Endothelial cell of umbilical vein (primary cell): ENCODE measurements at regions not wholly inside any gene's neighbourhood (a gene's known extent, or its start where the extent isn't known, plus 50 kb on each side); places are given as distances from the start of the nearest gene placed in this dataset.

Source experiments
- BruUV-seq: library from RNA; stranded (reverse); fragments of 400-500 nt; replicated peaks from 2 replicates; lab custom pipeline; 2021; lab: Mats Ljungman, UMichigan
- CTCF ChIA-PET: fragments of 300-600, 350-600 bp; sonication (Branson Sonifier 250); formaldehyde crosslinking; loops from one replicate; lab custom pipeline; 2021; ENCODE audit warnings: antibody characterized with exemption, inconsistent platforms; lab: Charles Lee
- POLR2A ChIA-PET: fragments of 300-600, 350-600 bp; sonication (Branson Sonifier 250); formaldehyde crosslinking; loops from one replicate; lab custom pipeline; 2021; ENCODE audit warnings: antibody characterized with exemption, inconsistent platforms; lab: Charles Lee
- DNase-seq: peaks from one replicate; pipeline ENCODE4 v3.0.0-alpha.2; 2011; ENCODE audit warnings: low read depth, low spot score
- FAIRE-seq: peaks from 2 replicates; lab custom pipeline; 2011; peaks lifted over from hg19 to GRCh38; lab: Jason Lieb, UNC
- H2AFZ ChIP-seq: 2 replicates; pipeline ENCODE4 v1.6.0; 2012; ENCODE audit warnings: low read depth, low read length, control low read depth, inconsistent platforms
- H3K27ac ChIP-seq: 2 replicates; pipeline ENCODE4 v1.5.1; 2011; ENCODE audit warnings: low read depth, mild to moderate bottlenecking, control low read depth, low read length, moderate library complexity; ENCODE audit not compliant: insufficient read depth
- H3K27me3 ChIP-seq, 2 experiments: 2 replicates each; pipeline versions ENCODE4 v1.6.0 to v1.6.1; 2011; ENCODE audit warnings: low read length in 2 of 2, mixed read lengths in 1 of 2; ENCODE audit not compliant: control insufficient read depth in 2 of 2, insufficient read depth in 2 of 2
- H3K36me3 ChIP-seq, 2 experiments: 2 replicates in 1 of 2; 3 replicates in 1 of 2; pipeline ENCODE4 v1.5.1; 2011; ENCODE audit warnings: low read length in 2 of 2, mild to moderate bottlenecking in 1 of 2, moderate library complexity in 1 of 2; ENCODE audit not compliant: control insufficient read depth in 2 of 2, insufficient read depth in 2 of 2; ENCODE audit errors: extremely low read depth in 1 of 2
- H3K4me1 ChIP-seq: 3 replicates; pipeline ENCODE4 v1.5.1; 2011; ENCODE audit warnings: mild to moderate bottlenecking, low read length; ENCODE audit not compliant: control insufficient read depth, insufficient read depth; ENCODE audit errors: extremely low read depth
- H3K4me2 ChIP-seq: 2 replicates; pipeline ENCODE4 v1.6.1; 2011; ENCODE audit warnings: low read length, control low read depth, mixed read lengths; ENCODE audit not compliant: insufficient read depth
- H3K4me3 ChIP-seq, 3 experiments: fragments of 200-600 bp in 1 of 3; sonication (generic), shearing (Covaris generic) in 1 of 3; replicated peaks in 1 of 3; 2 replicates each; pipeline ENCODE4 v1.5.1; 2011 to 2016; ENCODE audit warnings: control low read depth in 3 of 3, low read length in 3 of 3, mild to moderate bottlenecking in 2 of 3, inconsistent platforms in 1 of 3, low read depth in 1 of 3, moderate library complexity in 1 of 3; ENCODE audit not compliant: insufficient read depth in 1 of 3
- H3K79me2 ChIP-seq: 2 replicates; pipeline ENCODE4 v1.6.0; 2012; ENCODE audit warnings: low read length, inconsistent platforms; ENCODE audit not compliant: control insufficient read depth, insufficient read depth
- H3K9ac ChIP-seq: replicated peaks from 2 replicates; pipeline ENCODE3; 2011; ENCODE audit warnings: low read length, control low read depth; ENCODE audit not compliant: insufficient read depth; ENCODE audit errors: extremely low read depth
- H3K9me1 ChIP-seq: replicated peaks from 3 replicates; pipeline ENCODE4 v1.6.0; 2011; ENCODE audit warnings: mild to moderate bottlenecking, low read length; ENCODE audit not compliant: control insufficient read depth, insufficient read depth; ENCODE audit errors: extremely low read depth
- H3K9me3 ChIP-seq: replicated peaks from 2 replicates; pipeline ENCODE4 v1.5.1; 2012; ENCODE audit warnings: low read length, inconsistent platforms; ENCODE audit not compliant: control insufficient read depth, insufficient read depth
- H4K20me1 ChIP-seq: replicated peaks from 2 replicates; pipeline ENCODE3; 2011; ENCODE audit warnings: mild to moderate bottlenecking, low read length; ENCODE audit not compliant: control insufficient read depth, insufficient read depth; ENCODE audit errors: extremely low read depth
- EZH2 ChIP-seq: IDR thresholded peaks from 2 replicates; pipeline ENCODE4 v1.6.1; 2012; ENCODE audit warnings: borderline replicate concordance, low read depth, mild to moderate bottlenecking, moderate library complexity, low read length, inconsistent platforms; ENCODE audit not compliant: severe bottlenecking
- FOS ChIP-seq: IDR thresholded peaks from 2 replicates; pipeline ENCODE4 v1.6.1; 2011; ENCODE audit warnings: mild to moderate bottlenecking, low read length, moderate library complexity, borderline replicate concordance; ENCODE audit not compliant: insufficient read depth
- GATA2 ChIP-seq: IDR thresholded peaks from 2 replicates; pipeline ENCODE4 v1.7.0; 2011; ENCODE audit warnings: low read depth, mild to moderate bottlenecking, moderate library complexity, mixed read lengths, low read length; ENCODE audit not compliant: insufficient read length, insufficient read depth
- JUN ChIP-seq: IDR thresholded peaks from 2 replicates; pipeline ENCODE4 v1.6.1; 2011; ENCODE audit warnings: borderline replicate concordance, low read depth; ENCODE audit not compliant: insufficient read length, insufficient read depth
- MYC ChIP-seq: IDR thresholded peaks from one replicate; pipeline ENCODE4 v1.6.1; 2011; ENCODE audit warnings: mild to moderate bottlenecking, low read depth, low read length
- POLR2A ChIP-seq: IDR thresholded peaks from 2 replicates; pipeline ENCODE4 v1.6.1; 2012; ENCODE audit warnings: low read depth, mild to moderate bottlenecking, control low read depth, low read length
- POLR2AphosphoS5 ChIP-seq: IDR thresholded peaks from 2 replicates; pipeline ENCODE4 v1.6.1; 2012; ENCODE audit warnings: low read depth, mild to moderate bottlenecking, control low read depth, low read length, moderate library complexity; ENCODE audit not compliant: insufficient read depth
- dilution Hi-C: fragments of 300-500 bp; cut with MboI; formaldehyde crosslinking; loops from one replicate; pipeline ENCODE4 v1.15.0; 2019; ENCODE audit warnings: low sequenced_read_pairs; ENCODE audit not compliant: extremely low pct_ligation_motif_present
- intact Hi-C: fragments of 100-400 bp; cut with micrococcal nuclease; formaldehyde crosslinking; loops from one replicate; pipeline ENCODE4 v1.10.0; 2022
- TF ChIP-seq, protein P1 (sequence below): IDR thresholded peaks from 2 replicates; pipeline ENCODE4 v1.6.1; 2011; ENCODE audit not compliant: insufficient read depth, insufficient read length
- TF ChIP-seq, protein P2 (sequence below), 2 donors: IDR thresholded peaks; 1 replicate in 1 of 2; 2 replicates in 1 of 2; pipeline ENCODE4 v1.5.1; 2011; ENCODE audit warnings: low read length in 2 of 2, mild to moderate bottlenecking in 2 of 2, moderate library complexity in 2 of 2, control low read depth in 1 of 2, inconsistent platforms in 1 of 2, low read depth in 1 of 2; ENCODE audit not compliant: insufficient read depth in 1 of 2; ENCODE audit errors: extremely low read depth in 1 of 2

DNA sequence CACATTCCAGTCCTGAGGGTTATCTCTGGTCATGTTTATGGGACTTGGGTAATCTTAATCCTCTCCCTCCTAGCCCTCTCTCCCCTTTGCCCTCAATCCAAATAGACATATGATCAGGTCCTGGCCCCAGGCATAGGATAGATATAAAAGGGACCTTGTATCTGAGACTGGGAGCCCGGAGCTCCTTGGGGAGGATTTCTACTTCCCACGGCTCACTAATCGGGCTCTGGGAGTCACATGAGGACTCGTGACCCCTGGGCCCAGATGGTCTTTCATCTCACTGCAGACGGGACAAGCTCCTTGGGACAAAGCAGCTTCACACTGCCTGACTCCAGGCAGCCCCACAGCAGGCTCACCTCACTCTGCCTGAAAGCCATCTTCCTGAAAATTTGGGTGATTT lies 57.8 kb upstream of the LYRM9 start:
- dilution Hi-C loops (no loop called here), intact Hi-C loops (no loop called here)
- Histone ChIP-seq H4K20me1 (no peaks in the 10 kb centered on the region), H3K9me1 (no peaks in the 10 kb centered on the region), H3K27ac (no peak overlapping the region), H3K9me3 (no peaks in the 10 kb centered on the region), H3K9ac (no peak overlapping the region), H2AFZ (no peak overlapping the region), H3K79me2 (no peaks in the 10 kb centered on the region), H3K4me1 (no peaks in the 10 kb centered on the region), H3K4me2 (no peak overlapping the region), H3K27me3 (peaks cover 6 to 12% of the 10 kb centered on the region in 2 experiments), H3K36me3 (no peaks in the 10 kb centered on the region), H3K4me3 (no peak overlapping the region)
- CTCF ChIA-PET, result no interaction called here
- BruUV-seq, result no TSS peak
- FAIRE-seq (no peak), DNase-seq (no peak)
- TF ChIP-seq, protein P1, sequence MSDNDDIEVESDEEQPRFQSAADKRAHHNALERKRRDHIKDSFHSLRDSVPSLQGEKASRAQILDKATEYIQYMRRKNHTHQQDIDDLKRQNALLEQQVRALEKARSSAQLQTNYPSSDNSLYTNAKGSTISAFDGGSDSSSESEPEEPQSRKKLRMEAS, result no peak
- TF ChIP-seq GATA2 (no peak), POLR2A (no peak), FOS (no peak), JUN (no peak), MYC (no peak), EZH2 (no peak), POLR2AphosphoS5 (no peak)
- TF ChIP-seq, protein P2, sequence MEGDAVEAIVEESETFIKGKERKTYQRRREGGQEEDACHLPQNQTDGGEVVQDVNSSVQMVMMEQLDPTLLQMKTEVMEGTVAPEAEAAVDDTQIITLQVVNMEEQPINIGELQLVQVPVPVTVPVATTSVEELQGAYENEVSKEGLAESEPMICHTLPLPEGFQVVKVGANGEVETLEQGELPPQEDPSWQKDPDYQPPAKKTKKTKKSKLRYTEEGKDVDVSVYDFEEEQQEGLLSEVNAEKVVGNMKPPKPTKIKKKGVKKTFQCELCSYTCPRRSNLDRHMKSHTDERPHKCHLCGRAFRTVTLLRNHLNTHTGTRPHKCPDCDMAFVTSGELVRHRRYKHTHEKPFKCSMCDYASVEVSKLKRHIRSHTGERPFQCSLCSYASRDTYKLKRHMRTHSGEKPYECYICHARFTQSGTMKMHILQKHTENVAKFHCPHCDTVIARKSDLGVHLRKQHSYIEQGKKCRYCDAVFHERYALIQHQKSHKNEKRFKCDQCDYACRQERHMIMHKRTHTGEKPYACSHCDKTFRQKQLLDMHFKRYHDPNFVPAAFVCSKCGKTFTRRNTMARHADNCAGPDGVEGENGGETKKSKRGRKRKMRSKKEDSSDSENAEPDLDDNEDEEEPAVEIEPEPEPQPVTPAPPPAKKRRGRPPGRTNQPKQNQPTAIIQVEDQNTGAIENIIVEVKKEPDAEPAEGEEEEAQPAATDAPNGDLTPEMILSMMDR (IDR thresholded peaks at IDR 0.05; ENCODE audit: extremely low read depth in 1 of 2, insufficient read depth in 1 of 2, low read depth in 1 of 2, low read length in 2 of 2), result no peak
- POLR2A ChIA-PET, result no interaction called here
